Tibial nerve (tissue), 3 donors: ENCODE measurements at regions not wholly inside any gene's neighbourhood (a gene's known extent, or its start where the extent isn't known, plus 50 kb on each side); places are given as distances from the start of the nearest gene placed in this dataset.

Experiments used
- CTCF ChIP-seq, 5 experiments: fragments of 200-600 bp in 3 of 5; fragments of 450-650 bp in 2 of 5; sonication (generic) in 3 of 5; IDR thresholded peaks; one replicate each; pipeline ENCODE4 v1.5.1; 2016 to 2019; ENCODE audit warnings: antibody characterized with exemption in 5 of 5, mild to moderate bottlenecking in 3 of 5, moderate library complexity in 2 of 5
- POLR2A ChIP-seq, 2 donors: fragments of 450-650 bp; IDR thresholded peaks; one replicate each; pipeline ENCODE4 v1.6.1; 2017; ENCODE audit warnings: antibody characterized with exemption in 2 of 2, mild to moderate bottlenecking in 2 of 2, moderate library complexity in 2 of 2

- TF ChIP-seq CTCF (IDR thresholded peaks at IDR 0.05) (no peak), POLR2A (IDR thresholded peaks at IDR 0.05) (no peak)
These were observed 324.0 kb upstream of the PDE3A start for GRCh38 chr12:20044351-20044750.
